Right atrium auricular region (tissue), 2 donors: ENCODE measurements at regions not wholly inside any gene's neighbourhood (a gene's known extent, or its start where the extent isn't known, plus 50 kb on each side); places are given as distances from the start of the nearest gene placed in this dataset.

ENCODE experiments used
- DNase-seq: peaks from one replicate; pipeline ENCODE4 v3.0.0-alpha.2; 2019; ENCODE audit warnings: low spot score
- H3K27ac ChIP-seq, 2 donors: fragments of 200-600 bp; sonication (generic); 1 replicate in 1 of 2; 2 replicates in 1 of 2; pipeline ENCODE4 v1.5.1; 2016 to 2019
- H3K27me3 ChIP-seq, 2 donors: fragments of 200-600 bp; sonication (generic); one replicate each; pipeline versions ENCODE4 v1.5.1 to v1.6.0; 2017 to 2019
- H3K36me3 ChIP-seq: fragments of 200-600 bp; sonication (generic); one replicate; pipeline ENCODE4 v1.5.1; 2016
- H3K4me1 ChIP-seq, 2 donors: fragments of 200-600 bp; sonication (generic); one replicate each; pipeline versions ENCODE4 v1.5.1 to v1.6.0; 2017 to 2019
- H3K4me3 ChIP-seq, 2 donors: fragments of 200-600 bp; sonication (generic); 1 replicate in 1 of 2; 2 replicates in 1 of 2; pipeline ENCODE4 v1.5.1; 2017 to 2019; ENCODE audit warnings: mild to moderate bottlenecking in 1 of 2, moderate library complexity in 1 of 2
- H3K9me3 ChIP-seq, 2 donors: fragments of 200-600 bp; sonication (generic); one replicate each; pipeline ENCODE4 v1.5.1; 2019
- TF ChIP-seq, protein P1 (sequence below), 2 donors: fragments of 200-600 bp; sonication (generic); IDR thresholded peaks; one replicate each; pipeline ENCODE4 v1.5.1; 2019; ENCODE audit warnings: antibody characterized with exemption in 2 of 2

DNA sequence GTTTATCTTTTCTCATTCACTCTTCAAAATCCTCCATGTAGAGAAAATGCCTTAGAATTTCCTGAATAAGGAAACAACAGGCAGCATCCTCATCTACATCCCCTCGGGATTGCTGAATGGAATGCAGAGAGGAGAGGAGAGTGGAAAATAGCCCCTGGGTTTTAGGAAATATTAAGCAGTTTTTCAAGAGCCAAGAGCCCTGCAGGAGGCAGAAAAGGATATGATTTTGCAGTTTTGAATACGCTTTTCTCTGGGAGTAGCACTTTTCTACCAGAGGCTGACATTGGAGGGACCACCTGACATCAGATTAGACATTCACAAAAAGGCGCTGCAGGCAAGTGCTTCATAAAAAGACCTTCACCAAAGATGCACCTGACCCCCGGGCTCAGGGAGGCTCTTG, 362.2 kb upstream of the SFSWAP start:
- no peaks in the 10 kb centered on the region for H3K27me3 ChIP-seq
- no peaks in the 10 kb centered on the region for H3K9me3 ChIP-seq
- no peak for DNase-seq
- no peaks in the 10 kb centered on the region for H3K4me1 ChIP-seq
- TF ChIP-seq, protein P1, sequence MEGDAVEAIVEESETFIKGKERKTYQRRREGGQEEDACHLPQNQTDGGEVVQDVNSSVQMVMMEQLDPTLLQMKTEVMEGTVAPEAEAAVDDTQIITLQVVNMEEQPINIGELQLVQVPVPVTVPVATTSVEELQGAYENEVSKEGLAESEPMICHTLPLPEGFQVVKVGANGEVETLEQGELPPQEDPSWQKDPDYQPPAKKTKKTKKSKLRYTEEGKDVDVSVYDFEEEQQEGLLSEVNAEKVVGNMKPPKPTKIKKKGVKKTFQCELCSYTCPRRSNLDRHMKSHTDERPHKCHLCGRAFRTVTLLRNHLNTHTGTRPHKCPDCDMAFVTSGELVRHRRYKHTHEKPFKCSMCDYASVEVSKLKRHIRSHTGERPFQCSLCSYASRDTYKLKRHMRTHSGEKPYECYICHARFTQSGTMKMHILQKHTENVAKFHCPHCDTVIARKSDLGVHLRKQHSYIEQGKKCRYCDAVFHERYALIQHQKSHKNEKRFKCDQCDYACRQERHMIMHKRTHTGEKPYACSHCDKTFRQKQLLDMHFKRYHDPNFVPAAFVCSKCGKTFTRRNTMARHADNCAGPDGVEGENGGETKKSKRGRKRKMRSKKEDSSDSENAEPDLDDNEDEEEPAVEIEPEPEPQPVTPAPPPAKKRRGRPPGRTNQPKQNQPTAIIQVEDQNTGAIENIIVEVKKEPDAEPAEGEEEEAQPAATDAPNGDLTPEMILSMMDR (IDR thresholded peaks at IDR 0.05) = no peak
- H3K36me3 ChIP-seq = no peaks in the 10 kb centered on the region
- no peak overlapping the region for H3K4me3 ChIP-seq
- no peak overlapping the region for H3K27ac ChIP-seq

- H3K4me3 ChIP-seq = no peak overlapping the region
- H3K27ac ChIP-seq = no peak overlapping the region
- no peaks in the 10 kb centered on the region for H3K4me1 ChIP-seq
- H3K27me3 ChIP-seq = no peaks in the 10 kb centered on the region
- no peaks in the 10 kb centered on the region for H3K9me3 ChIP-seq
- H3K36me3 ChIP-seq = no peaks in the 10 kb centered on the region
- TF ChIP-seq, protein P1 (IDR thresholded peaks at IDR 0.05) = no peak
- no peak for DNase-seq
Measured at GRCh38 chr12:131349397-131350127, 361.3 kb upstream of the SFSWAP start.

DNA sequence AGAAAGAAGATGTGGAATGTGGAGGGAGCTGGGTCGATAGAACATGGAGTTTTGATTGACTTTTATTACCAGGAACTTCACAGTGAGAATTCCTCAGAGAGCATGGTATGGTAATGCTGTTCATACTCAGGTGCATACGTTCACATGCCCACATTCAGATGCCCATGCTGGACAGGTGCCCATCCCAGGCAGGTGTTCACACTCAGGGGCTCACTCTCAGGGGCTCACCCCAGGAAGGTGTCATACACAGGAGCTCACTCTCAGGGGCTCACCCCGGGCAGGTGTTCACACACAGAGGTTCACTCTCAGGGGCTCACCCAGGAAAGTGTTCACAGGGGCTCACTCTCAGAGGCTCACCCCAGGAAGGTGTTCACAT, 360.0 kb upstream of the SFSWAP start:
- no peak overlapping the region for H3K27ac ChIP-seq
- DNase-seq = no peak
- H3K4me1 ChIP-seq = no peaks in the 10 kb centered on the region
- no peaks in the 10 kb centered on the region for H3K9me3 ChIP-seq
- H3K4me3 ChIP-seq = no peak overlapping the region
- no peaks in the 10 kb centered on the region for H3K36me3 ChIP-seq
- no peaks in the 10 kb centered on the region for H3K27me3 ChIP-seq
- TF ChIP-seq, protein P1 (IDR thresholded peaks at IDR 0.05) = no peak

DNA sequence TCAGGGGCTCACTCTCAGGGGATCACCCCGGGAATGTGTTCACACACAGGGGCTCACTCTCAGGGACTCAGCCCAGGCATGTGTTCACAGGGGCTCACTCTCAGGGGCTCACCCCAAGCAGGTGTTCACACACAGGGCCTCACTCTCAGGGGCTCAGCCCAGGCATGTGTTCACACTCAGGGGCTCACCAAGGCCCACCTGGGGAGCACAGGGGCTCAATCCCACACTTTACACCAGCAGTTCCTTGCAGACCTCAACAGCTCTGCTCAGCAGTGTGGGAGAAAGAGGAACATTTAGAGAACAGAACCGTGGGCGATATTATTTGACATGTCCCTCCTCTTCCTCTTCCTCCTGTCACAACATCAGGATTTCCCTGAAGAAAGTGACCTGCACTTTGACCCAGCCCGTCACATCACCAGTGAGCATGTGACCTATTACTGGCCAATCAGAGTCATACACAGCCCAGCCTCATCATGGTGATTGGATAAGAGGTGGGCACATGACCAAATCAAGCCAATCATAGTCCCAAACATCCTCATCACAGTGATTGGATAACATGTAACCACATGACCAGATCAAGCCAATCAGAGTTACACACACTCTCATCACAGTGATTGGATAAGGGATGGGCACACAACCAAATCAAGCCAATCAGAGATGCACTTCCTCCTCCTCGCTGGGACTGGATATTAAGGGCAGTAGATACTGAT, 359.4 kb upstream of the SFSWAP start:
- Histone ChIP-seq H3K27me3 (no peaks in the 10 kb centered on the region), H3K9me3 (no peaks in the 10 kb centered on the region), H3K36me3 (no peaks in the 10 kb centered on the region), H3K27ac (no peak overlapping the region), H3K4me1 (no peaks in the 10 kb centered on the region), H3K4me3 (no peak overlapping the region)
- TF ChIP-seq, protein P1 (IDR thresholded peaks at IDR 0.05) = no peak
- DNase-seq = no peak

DNA sequence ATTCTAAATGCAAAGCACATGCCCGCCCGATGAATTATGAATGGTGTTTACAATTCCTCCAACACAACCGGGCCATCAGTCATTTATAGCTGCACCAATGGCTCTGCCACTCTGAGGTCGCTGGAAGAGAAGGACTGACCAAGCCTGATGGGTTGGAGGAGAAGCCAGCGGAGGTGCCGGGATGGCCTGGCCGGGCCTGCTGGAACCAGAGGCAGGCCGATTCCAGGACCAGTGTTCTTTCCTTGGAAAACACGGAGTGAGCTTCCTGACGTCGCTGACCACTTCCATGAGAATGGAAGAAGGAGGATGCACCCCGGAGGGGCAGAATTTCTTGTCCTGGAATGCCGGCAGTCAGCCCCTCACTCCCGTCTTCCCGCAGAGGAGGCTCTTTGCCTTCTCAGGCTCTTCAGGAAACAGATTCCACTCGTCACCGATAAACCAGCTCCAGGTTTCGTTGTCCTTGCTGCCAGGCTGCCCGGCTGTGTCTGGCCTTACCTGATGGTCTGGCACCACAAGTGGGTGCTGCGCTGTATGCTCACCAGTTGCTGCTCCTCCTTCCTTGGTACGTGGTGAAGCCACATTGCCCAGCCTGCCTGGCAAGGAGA, 358.5 kb upstream of the SFSWAP start:
- H3K36me3 ChIP-seq = no peaks in the 10 kb centered on the region
- no peaks in the 10 kb centered on the region for H3K9me3 ChIP-seq
- H3K4me3 ChIP-seq = no peak overlapping the region
- no peak overlapping the region for H3K27ac ChIP-seq
- TF ChIP-seq, protein P1 (IDR thresholded peaks at IDR 0.05) = no peak
- H3K27me3 ChIP-seq = no peaks in the 10 kb centered on the region
- DNase-seq = no peak
- H3K4me1 ChIP-seq = no peaks in the 10 kb centered on the region
